HUES64 (cell line): ENCODE measurements at regions not wholly inside any gene's neighbourhood (a gene's known extent, or its start where the extent isn't known, plus 50 kb on each side); places are given as distances from the start of the nearest gene placed in this dataset.
"Not testable (repeated sequence)": the region's sequence is repeated elsewhere in the genome, so short reads cannot be mapped to it uniquely, and the experiment has no call there.

Experiments used
- H3K27ac ChIP-seq: 2 replicates; pipeline ENCODE4 v1.7.0; 2013; ENCODE audit warnings: low read depth, low read length, inconsistent platforms
- H3K27me3 ChIP-seq: 2 replicates; pipeline ENCODE4 v1.6.1; 2013; ENCODE audit warnings: mild to moderate bottlenecking, low read length; ENCODE audit not compliant: insufficient read depth
- H3K36me3 ChIP-seq: 2 replicates; pipeline ENCODE4 v1.6.1; 2013; ENCODE audit warnings: mild to moderate bottlenecking, low read length; ENCODE audit not compliant: insufficient read depth
- H3K4me1 ChIP-seq: 2 replicates; pipeline ENCODE4 v1.6.1; 2013; ENCODE audit warnings: mild to moderate bottlenecking, low read length, moderate library complexity; ENCODE audit not compliant: insufficient read depth
- H3K4me3 ChIP-seq: 2 replicates; pipeline ENCODE4 v1.5.1; 2013; ENCODE audit warnings: mild to moderate bottlenecking, low read length, moderate library complexity
- H3K9ac ChIP-seq: 2 replicates; pipeline ENCODE4 v1.6.1; 2013; ENCODE audit warnings: mild to moderate bottlenecking, low read depth, low read length
- H3K9me3 ChIP-seq: 2 replicates; pipeline ENCODE4 v1.6.1; 2013; ENCODE audit warnings: low read depth, low read length; ENCODE audit not compliant: insufficient read depth
- WGBS: fragments of 150-250, 120-280 bp; methylation state at CpG from one replicate; pipeline ENCODE4 v1.1.7; 2013; ENCODE audit warnings: missing lambda C conversion rate; 5-methylcytosine and 5-hydroxymethylcytosine counted together

GRCh38 chr12:25686351-25686750 is 133.3 kb upstream of the LMNTD1 start:
- Histone ChIP-seq H3K27ac (no peak overlapping the region), H3K4me1 (peaks cover 14% of the 10 kb centered on the region), H3K36me3 (no peaks in the 10 kb centered on the region), H3K4me3 (no peak overlapping the region), H3K9ac (no peak overlapping the region), H3K9me3 (no peaks in the 10 kb centered on the region), H3K27me3 (no peaks in the 10 kb centered on the region)
- WGBS = 98% methylated on average over 19 of the region's 19 CpGs

GRCh38 chr12:25687226-25687625 is 134.1 kb upstream of the LMNTD1 start:
- peaks cover 23% of the 10 kb centered on the region for H3K4me1 ChIP-seq
- 95% methylated on average over 6 of the region's 6 CpGs for WGBS

GRCh38 chr12:25688851-25689250 is 135.8 kb upstream of the LMNTD1 start:
- H3K27me3 ChIP-seq = not testable (repeated sequence)
- 97% methylated on average over 7 of the region's 9 CpGs for WGBS

More at GRCh38 chr12:25687226-25687625, 134.1 kb upstream of the LMNTD1 start:
- H3K9ac ChIP-seq = no peak overlapping the region
- no peaks in the 10 kb centered on the region for H3K36me3 ChIP-seq
- H3K4me3 ChIP-seq = no peak overlapping the region
- no peak overlapping the region for H3K27ac ChIP-seq
- H3K9me3 ChIP-seq = no peaks in the 10 kb centered on the region
- no peaks in the 10 kb centered on the region for H3K27me3 ChIP-seq

GRCh38 chr12:25689996-25690501 is 137.0 kb upstream of the LMNTD1 start:
- H3K36me3 ChIP-seq = no peaks in the 10 kb centered on the region
- H3K9ac ChIP-seq = no peak overlapping the region
- no peak overlapping the region for H3K4me3 ChIP-seq
- 89% methylated on average over 5 of the region's 5 CpGs for WGBS
- H3K9me3 ChIP-seq = no peaks in the 10 kb centered on the region
- H3K4me1 ChIP-seq = peaks cover 29% of the 10 kb centered on the region
- no peak overlapping the region for H3K27ac ChIP-seq
- no peaks in the 10 kb centered on the region for H3K27me3 ChIP-seq

More at GRCh38 chr12:25688851-25689250, 135.8 kb upstream of the LMNTD1 start:
- H3K4me1 ChIP-seq = peaks cover 29% of the 10 kb centered on the region
- not testable (repeated sequence) for H3K27ac ChIP-seq, H3K9me3 ChIP-seq, H3K9ac ChIP-seq, H3K36me3 ChIP-seq, H3K4me3 ChIP-seq

GRCh38 chr12:25690996-25691864 is 138.1 kb upstream of the LMNTD1 start:
- WGBS = 86% methylated on average over 8 of the region's 8 CpGs
- no peak overlapping the region for H3K9ac ChIP-seq
- peaks cover 29% of the 10 kb centered on the region for H3K4me1 ChIP-seq
- no peaks in the 10 kb centered on the region for H3K36me3 ChIP-seq
- no peaks in the 10 kb centered on the region for H3K27me3 ChIP-seq
- peak overlapping the region; percentile 2; the same call in 1 of the 2 replicates for H3K27ac ChIP-seq
- no peak overlapping the region for H3K4me3 ChIP-seq
- no peaks in the 10 kb centered on the region for H3K9me3 ChIP-seq

GRCh38 chr12:25691865-25692114 is 138.7 kb upstream of the LMNTD1 start:
- peaks cover 29% of the 10 kb centered on the region for H3K4me1 ChIP-seq
- H3K9ac ChIP-seq = no peak overlapping the region
- H3K9me3 ChIP-seq = no peaks in the 10 kb centered on the region
- H3K27ac ChIP-seq = peak overlapping the region; percentile 2; the same call in 1 of the 2 replicates
- WGBS = 65% methylated on average over 3 of the region's 4 CpGs
- H3K27me3 ChIP-seq = no peaks in the 10 kb centered on the region
- no peak overlapping the region for H3K4me3 ChIP-seq
- H3K36me3 ChIP-seq = no peaks in the 10 kb centered on the region

GRCh38 chr12:25692115-25693035 is 139.3 kb upstream of the LMNTD1 start:
- 80% methylated on average over 9 of the region's 9 CpGs for WGBS

GRCh38 chr12:25694072-25694471 is 141.0 kb upstream of the LMNTD1 start:
- Histone ChIP-seq H3K9me3 (no peaks in the 10 kb centered on the region), H3K4me3 (no peak overlapping the region), H3K27ac (no peak overlapping the region), H3K4me1 (peaks cover 29% of the 10 kb centered on the region), H3K36me3 (no peaks in the 10 kb centered on the region), H3K9ac (no peak overlapping the region), H3K27me3 (no peaks in the 10 kb centered on the region)
- 94% methylated on average over 7 of the region's 7 CpGs for WGBS

More at GRCh38 chr12:25692115-25693035, 139.3 kb upstream of the LMNTD1 start:
- no peaks in the 10 kb centered on the region for H3K27me3 ChIP-seq
- no peak overlapping the region for H3K9ac ChIP-seq
- H3K36me3 ChIP-seq = no peaks in the 10 kb centered on the region
- H3K9me3 ChIP-seq = no peaks in the 10 kb centered on the region
- H3K27ac ChIP-seq = no peak overlapping the region
- H3K4me3 ChIP-seq = no peak overlapping the region
- H3K4me1 ChIP-seq = peaks cover 29% of the 10 kb centered on the region

GRCh38 chr12:25695574-25695973 is 142.5 kb upstream of the LMNTD1 start:
- H3K36me3 ChIP-seq = no peaks in the 10 kb centered on the region
- H3K27ac ChIP-seq = no peak overlapping the region
- 92% methylated on average over 3 of the region's 4 CpGs for WGBS
- no peaks in the 10 kb centered on the region for H3K27me3 ChIP-seq
- no peaks in the 10 kb centered on the region for H3K9me3 ChIP-seq
- H3K4me1 ChIP-seq = peaks cover 22% of the 10 kb centered on the region
- no peak overlapping the region for H3K9ac ChIP-seq
- H3K4me3 ChIP-seq = no peak overlapping the region

GRCh38 chr12:25698772-25699171 is 145.7 kb upstream of the LMNTD1 start:
- no peak overlapping the region for H3K9ac ChIP-seq
- H3K4me3 ChIP-seq = no peak overlapping the region
- no peak overlapping the region for H3K27ac ChIP-seq
- no peaks in the 10 kb centered on the region for H3K9me3 ChIP-seq
- H3K27me3 ChIP-seq = no peaks in the 10 kb centered on the region
- no peaks in the 10 kb centered on the region for H3K4me1 ChIP-seq
- no CpG with 5 or more reads among the region's 2 CpGs for WGBS
- no peaks in the 10 kb centered on the region for H3K36me3 ChIP-seq

- Histone ChIP-seq H3K36me3 (no peaks in the 10 kb centered on the region), H3K27ac (no peak overlapping the region), H3K9ac (no peak overlapping the region), H3K27me3 (no peaks in the 10 kb centered on the region), H3K4me3 (no peak overlapping the region), H3K9me3 (no peaks in the 10 kb centered on the region), H3K4me1 (no peaks in the 10 kb centered on the region)
- 92% methylated on average over 1 of the region's 1 CpG for WGBS
Observed at GRCh38 chr12:25699454-25699853, 146.4 kb upstream of the LMNTD1 start.
